ENCODE measurements at regions not wholly inside any gene's neighbourhood (a gene's known extent, or its start where the extent isn't known, plus 50 kb on each side); places are given as distances from the start of the nearest gene placed in this dataset.

DNA sequence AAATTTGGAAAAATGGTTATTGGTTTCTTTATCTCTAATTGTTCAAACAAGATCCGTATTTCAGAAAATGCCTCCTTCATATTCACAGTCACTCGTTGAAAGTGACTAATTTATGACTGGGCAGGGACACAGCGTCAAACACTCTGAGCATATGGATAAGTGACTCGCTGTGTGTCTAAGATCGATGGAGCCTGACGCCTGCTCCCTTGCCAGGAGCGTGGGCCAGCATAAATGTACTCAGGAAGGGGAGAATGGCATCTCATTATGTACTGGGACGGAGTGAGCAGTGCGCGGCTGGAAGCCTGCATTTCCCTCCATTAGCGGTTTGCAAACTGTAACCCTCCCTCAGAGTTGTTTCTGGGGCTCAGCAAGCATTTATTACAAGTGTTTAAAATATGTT lies 79.8 kb upstream of the CAST start:
- Histone ChIP-seq H3K9me3 (ENCODE audit: control insufficient read depth, low read length) (no peaks in the 10 kb centered on the region), H3K4me3 (ENCODE audit: insufficient read depth, low read depth, low read length) (no peak overlapping the region), H3K4me1 (ENCODE audit: control insufficient read depth, insufficient read depth, low read length) (no peaks in the 10 kb centered on the region), H3K27me3 (ENCODE audit: control insufficient read depth, insufficient read depth, low read length, poor library complexity, severe bottlenecking) (no peaks in the 10 kb centered on the region), H3K36me3 (ENCODE audit: control insufficient read depth, insufficient read depth, low read length) (no peaks in the 10 kb centered on the region), H3K27ac (ENCODE audit: insufficient read depth, low read depth, low read length, poor library complexity, severe bottlenecking) (no peak overlapping the region)
- 88 to 96% methylated on average over 10 to 11 of the region's 11 CpGs for WGBS, 2 experiments

DNA sequence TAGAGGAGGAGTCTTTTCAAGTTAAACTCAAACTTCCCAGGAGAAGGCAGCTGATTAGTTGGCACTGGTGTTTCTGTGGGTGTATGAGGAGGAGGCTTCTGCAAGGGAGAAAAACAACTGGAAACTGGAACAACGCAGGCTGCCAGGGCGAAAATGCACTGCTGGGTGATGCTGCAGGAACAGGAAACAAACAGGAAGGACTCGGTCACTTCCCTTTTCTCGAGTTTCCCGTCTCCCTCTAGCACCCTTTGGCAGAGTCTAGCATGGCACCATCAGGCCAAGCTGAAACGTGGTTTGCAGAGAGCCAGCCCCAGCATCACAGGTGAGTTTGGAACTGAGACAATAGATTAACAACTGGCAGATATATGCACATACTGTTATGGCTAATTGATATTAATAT lies 77.5 kb upstream of the CAST start:
- Histone ChIP-seq H3K27me3 (ENCODE audit: control insufficient read depth, insufficient read depth, low read length, poor library complexity, severe bottlenecking) (no peaks in the 10 kb centered on the region), H3K9me3 (ENCODE audit: control insufficient read depth, low read length) (no peaks in the 10 kb centered on the region), H3K4me3 (ENCODE audit: insufficient read depth, low read depth, low read length) (no peak overlapping the region), H3K27ac (ENCODE audit: insufficient read depth, low read depth, low read length, poor library complexity, severe bottlenecking) (no peak overlapping the region), H3K36me3 (ENCODE audit: control insufficient read depth, insufficient read depth, low read length) (no peaks in the 10 kb centered on the region), H3K4me1 (ENCODE audit: control insufficient read depth, insufficient read depth, low read length) (no peaks in the 10 kb centered on the region)
- 89 to 92% methylated on average over 6 of the region's 6 CpGs for WGBS, 2 experiments

DNA sequence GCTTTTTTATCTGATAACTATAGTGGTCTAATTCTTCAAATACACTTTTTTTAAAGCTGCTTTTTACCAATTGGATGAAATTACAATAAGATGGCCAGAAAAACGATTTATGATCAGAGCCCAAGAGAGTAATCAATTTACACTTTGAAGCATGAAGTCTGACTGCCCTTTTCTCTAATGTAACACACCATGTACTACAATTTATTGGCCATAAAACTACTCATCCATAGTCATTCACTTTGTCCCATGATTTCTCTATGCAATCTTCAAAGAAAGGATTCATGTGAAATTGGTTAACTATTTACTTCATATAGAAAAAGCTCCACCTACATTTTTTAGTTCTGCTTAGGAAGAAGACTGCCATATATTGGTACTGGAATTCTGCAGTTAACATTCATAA lies 73.6 kb upstream of the CAST start:
- H3K9me3 ChIP-seq (ENCODE audit: control insufficient read depth, low read length) = no peaks in the 10 kb centered on the region
- H3K4me3 ChIP-seq (ENCODE audit: insufficient read depth, low read depth, low read length) = no peak overlapping the region
- no peaks in the 10 kb centered on the region for H3K36me3 ChIP-seq (ENCODE audit: control insufficient read depth, insufficient read depth, low read length)
- 85 to 95% methylated on average over 1 of the region's 1 CpG for WGBS, 2 experiments
- no peak overlapping the region for H3K27ac ChIP-seq (ENCODE audit: insufficient read depth, low read depth, low read length, poor library complexity, severe bottlenecking)
- no peaks in the 10 kb centered on the region for H3K4me1 ChIP-seq (ENCODE audit: control insufficient read depth, insufficient read depth, low read length)
- no peaks in the 10 kb centered on the region for H3K27me3 ChIP-seq (ENCODE audit: control insufficient read depth, insufficient read depth, low read length, poor library complexity, severe bottlenecking)

DNA sequence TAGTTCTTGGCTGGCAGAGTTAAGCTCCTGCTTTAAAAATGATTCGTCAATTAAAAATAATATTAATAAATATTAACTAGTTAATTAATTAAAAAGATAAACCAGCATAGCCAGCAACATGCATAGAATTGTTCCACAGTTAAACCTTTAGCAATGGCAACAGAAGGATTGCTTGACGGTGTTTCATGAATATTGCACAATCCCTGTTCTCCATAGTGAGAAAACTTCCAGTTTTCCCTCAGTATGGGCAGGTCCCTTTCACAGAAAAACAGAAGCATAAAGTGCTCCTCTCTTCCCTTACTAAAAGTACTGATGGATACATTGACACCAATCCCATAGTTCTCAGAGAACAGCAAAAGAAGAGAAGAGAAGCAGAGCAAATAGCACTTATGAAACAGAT lies 71.4 kb upstream of the CAST start:
- no peaks in the 10 kb centered on the region for H3K27me3 ChIP-seq (ENCODE audit: control insufficient read depth, insufficient read depth, low read length, poor library complexity, severe bottlenecking)
- no peaks in the 10 kb centered on the region for H3K36me3 ChIP-seq (ENCODE audit: control insufficient read depth, insufficient read depth, low read length)
- 92 to 97% methylated on average over 1 of the region's 2 CpGs for WGBS, 2 experiments
- H3K9me3 ChIP-seq (ENCODE audit: control insufficient read depth, low read length) = no peaks in the 10 kb centered on the region
- no peak overlapping the region for H3K27ac ChIP-seq (ENCODE audit: insufficient read depth, low read depth, low read length, poor library complexity, severe bottlenecking)
- H3K4me3 ChIP-seq (ENCODE audit: insufficient read depth, low read depth, low read length) = no peak overlapping the region
- no peaks in the 10 kb centered on the region for H3K4me1 ChIP-seq (ENCODE audit: control insufficient read depth, insufficient read depth, low read length)

DNA sequence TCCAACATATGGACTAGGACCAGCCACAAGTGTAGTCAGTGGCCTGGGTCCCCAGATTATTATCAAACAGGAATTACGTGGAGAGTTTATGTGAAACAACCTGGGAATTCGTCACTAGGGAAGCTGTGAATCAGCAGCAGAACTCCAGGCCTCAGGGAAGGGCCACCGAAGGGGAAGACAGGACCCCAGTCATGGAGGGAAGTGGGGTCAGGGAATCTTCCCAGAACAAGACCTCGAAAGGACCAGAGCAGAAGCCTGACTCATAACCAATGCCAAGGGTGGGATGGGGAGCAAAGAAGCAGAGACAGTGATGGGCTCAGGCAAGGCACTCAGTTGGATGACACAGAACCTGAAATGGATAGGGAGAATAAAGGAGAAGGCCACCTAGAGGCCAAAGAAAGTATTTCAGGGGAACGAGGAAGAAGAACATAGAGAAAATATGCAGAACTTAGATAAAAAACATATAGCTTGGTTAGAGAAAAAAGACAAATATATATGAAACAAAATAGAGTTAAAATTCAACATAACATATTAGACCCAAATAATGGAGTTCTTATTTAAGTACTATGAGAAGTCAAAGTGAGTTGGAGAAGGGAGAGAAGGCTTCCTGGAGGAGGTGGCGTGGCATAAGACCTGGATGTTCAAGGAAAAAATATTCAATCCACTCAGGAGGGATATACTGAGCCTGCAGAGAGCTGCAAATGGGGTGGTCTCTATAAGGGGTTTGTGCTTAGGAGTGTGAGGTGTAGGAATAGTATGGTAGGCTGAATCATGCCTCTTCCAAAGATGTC lies 66.7 kb upstream of the CAST start:
- H3K4me1 ChIP-seq (ENCODE audit: control insufficient read depth, insufficient read depth, low read length) = no peaks in the 10 kb centered on the region

DNA sequence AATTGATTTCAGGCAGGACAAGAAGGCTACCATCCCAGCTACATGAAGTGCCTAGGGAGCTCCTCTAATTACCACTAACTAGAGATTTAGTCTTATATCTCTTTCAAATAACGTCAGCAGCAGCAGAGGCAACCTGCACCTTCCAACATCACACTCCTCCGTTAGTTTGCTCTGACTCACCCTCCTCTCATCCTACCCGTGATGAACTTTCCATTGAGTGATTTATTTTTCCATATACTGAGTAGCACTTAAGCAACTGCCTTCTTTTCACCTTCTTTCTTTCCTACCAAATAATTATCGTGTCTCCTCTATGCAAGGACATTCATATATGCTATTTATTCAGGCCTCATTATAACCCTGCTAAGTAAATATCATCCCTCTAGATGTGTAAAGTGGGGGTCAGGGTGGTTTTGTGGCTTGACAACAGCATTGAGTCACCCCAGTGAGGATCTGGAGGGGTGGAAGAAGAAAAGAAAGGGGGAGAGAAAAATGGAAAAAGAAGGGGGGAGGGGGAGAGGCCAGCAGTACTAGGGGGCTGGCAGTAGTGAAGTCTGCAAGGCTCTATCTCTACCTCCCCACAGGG lies 64.6 kb upstream of the CAST start:
- 92 to 94% methylated on average over 4 of the region's 4 CpGs for WGBS, 2 experiments
- Histone ChIP-seq H3K4me1 (ENCODE audit: control insufficient read depth, insufficient read depth, low read length) (no peaks in the 10 kb centered on the region), H3K9me3 (ENCODE audit: control insufficient read depth, low read length) (no peaks in the 10 kb centered on the region), H3K4me3 (ENCODE audit: insufficient read depth, low read depth, low read length) (no peak overlapping the region), H3K36me3 (ENCODE audit: control insufficient read depth, insufficient read depth, low read length) (no peaks in the 10 kb centered on the region), H3K27ac (ENCODE audit: insufficient read depth, low read depth, low read length, poor library complexity, severe bottlenecking) (no peak overlapping the region), H3K27me3 (ENCODE audit: control insufficient read depth, insufficient read depth, low read length, poor library complexity, severe bottlenecking) (no peaks in the 10 kb centered on the region)

More for the DNA sequence above, 66.7 kb upstream of the CAST start:
- Histone ChIP-seq H3K27me3 (ENCODE audit: control insufficient read depth, insufficient read depth, low read length, poor library complexity, severe bottlenecking) (no peaks in the 10 kb centered on the region), H3K27ac (ENCODE audit: insufficient read depth, low read depth, low read length, poor library complexity, severe bottlenecking) (no peak overlapping the region), H3K9me3 (ENCODE audit: control insufficient read depth, low read length) (no peaks in the 10 kb centered on the region), H3K4me3 (ENCODE audit: insufficient read depth, low read depth, low read length) (no peak overlapping the region), H3K36me3 (ENCODE audit: control insufficient read depth, insufficient read depth, low read length) (no peaks in the 10 kb centered on the region)
- WGBS, 2 experiments = 91 to 96% methylated on average over 6 of the region's 6 CpGs

DNA sequence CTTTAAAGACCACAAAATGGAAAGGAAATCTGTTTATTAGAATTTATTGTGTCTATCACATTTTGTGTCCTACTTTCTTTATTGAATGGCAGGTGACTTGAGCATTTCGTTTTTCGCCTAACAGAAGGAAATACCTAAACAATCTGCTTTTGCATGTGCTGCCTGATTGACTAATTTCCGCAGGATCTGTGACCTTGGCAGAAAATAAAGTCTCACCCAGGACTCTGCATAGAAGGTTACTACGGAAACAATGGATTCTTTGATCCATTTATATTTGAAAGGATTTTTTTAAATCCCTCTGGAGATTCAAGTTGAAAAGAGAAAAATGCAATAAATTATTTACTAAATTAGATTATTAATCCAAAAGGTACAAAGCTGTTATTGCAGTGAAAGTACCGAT lies 61.0 kb upstream of the CAST start:
- Histone ChIP-seq H3K27ac (ENCODE audit: insufficient read depth, low read depth, low read length, poor library complexity, severe bottlenecking) (no peak overlapping the region), H3K9me3 (ENCODE audit: control insufficient read depth, low read length) (no peaks in the 10 kb centered on the region), H3K4me3 (ENCODE audit: insufficient read depth, low read depth, low read length) (no peak overlapping the region), H3K4me1 (ENCODE audit: control insufficient read depth, insufficient read depth, low read length) (no peaks in the 10 kb centered on the region), H3K36me3 (ENCODE audit: control insufficient read depth, insufficient read depth, low read length) (no peaks in the 10 kb centered on the region), H3K27me3 (ENCODE audit: control insufficient read depth, insufficient read depth, low read length, poor library complexity, severe bottlenecking) (no peaks in the 10 kb centered on the region)
- WGBS, 2 experiments = 80 to 85% methylated on average over 5 of the region's 5 CpGs

DNA sequence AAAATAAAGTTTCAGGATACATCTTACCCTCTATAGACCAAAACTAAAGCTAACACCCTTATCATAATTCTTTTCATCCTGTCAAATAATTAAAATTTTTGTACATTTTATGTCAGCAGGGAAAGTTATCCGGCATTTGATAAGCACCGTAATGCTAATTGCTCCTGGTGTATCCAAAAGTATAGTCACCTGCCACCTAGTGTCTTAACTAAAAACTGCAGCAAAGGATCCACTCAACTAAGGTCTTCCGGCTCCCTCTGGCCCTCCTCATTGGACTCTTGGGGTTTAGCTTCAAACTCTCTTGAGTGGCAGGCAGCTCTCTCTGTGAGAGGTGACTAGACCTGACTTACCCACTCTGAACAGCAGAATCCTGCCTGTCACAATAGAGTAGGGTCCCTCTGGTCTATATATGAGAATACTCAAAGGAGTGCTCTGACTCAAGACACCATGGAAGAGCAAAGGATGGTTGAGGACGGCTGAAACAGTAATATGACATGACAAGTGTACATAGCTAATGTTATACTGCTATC lies 60.4 kb upstream of the CAST start:
- H3K27me3 ChIP-seq (ENCODE audit: control insufficient read depth, insufficient read depth, low read length, poor library complexity, severe bottlenecking) = no peaks in the 10 kb centered on the region
- no peaks in the 10 kb centered on the region for H3K4me1 ChIP-seq (ENCODE audit: control insufficient read depth, insufficient read depth, low read length)
- H3K9me3 ChIP-seq (ENCODE audit: control insufficient read depth, low read length) = no peaks in the 10 kb centered on the region
- no peaks in the 10 kb centered on the region for H3K36me3 ChIP-seq (ENCODE audit: control insufficient read depth, insufficient read depth, low read length)
- H3K4me3 ChIP-seq (ENCODE audit: insufficient read depth, low read depth, low read length) = no peak overlapping the region
- 67 to 70% methylated on average over 4 of the region's 4 CpGs for WGBS, 2 experiments
- H3K27ac ChIP-seq (ENCODE audit: insufficient read depth, low read depth, low read length, poor library complexity, severe bottlenecking) = no peak overlapping the region

DNA sequence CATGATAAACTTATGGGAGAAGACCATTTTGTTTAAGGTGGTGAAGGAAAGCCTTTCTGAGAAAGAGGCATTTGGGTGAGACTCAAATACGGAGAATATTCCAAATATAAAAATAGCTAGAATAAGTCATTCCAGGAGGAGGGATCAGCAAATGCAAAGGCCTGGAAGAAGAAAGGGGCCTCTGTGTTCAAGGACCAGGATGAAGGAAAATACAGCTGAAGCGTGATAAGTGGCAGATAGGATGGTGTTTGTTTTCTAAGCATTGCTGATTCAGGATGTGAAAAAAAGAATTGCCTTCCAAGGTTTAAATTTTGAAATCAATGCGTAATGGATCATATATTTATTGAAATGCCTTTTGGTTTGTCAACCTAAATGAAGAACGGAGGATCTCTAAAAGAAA lies 59.4 kb upstream of the CAST start:
- no peak overlapping the region for H3K27ac ChIP-seq (ENCODE audit: insufficient read depth, low read depth, low read length, poor library complexity, severe bottlenecking)
- no peaks in the 10 kb centered on the region for H3K36me3 ChIP-seq (ENCODE audit: control insufficient read depth, insufficient read depth, low read length)
- no peaks in the 10 kb centered on the region for H3K9me3 ChIP-seq (ENCODE audit: control insufficient read depth, low read length)
- 96 to 97% methylated on average over 4 of the region's 4 CpGs for WGBS, 2 experiments
- no peaks in the 10 kb centered on the region for H3K4me1 ChIP-seq (ENCODE audit: control insufficient read depth, insufficient read depth, low read length)
- no peak overlapping the region for H3K4me3 ChIP-seq (ENCODE audit: insufficient read depth, low read depth, low read length)
- H3K27me3 ChIP-seq (ENCODE audit: control insufficient read depth, insufficient read depth, low read length, poor library complexity, severe bottlenecking) = no peaks in the 10 kb centered on the region

DNA sequence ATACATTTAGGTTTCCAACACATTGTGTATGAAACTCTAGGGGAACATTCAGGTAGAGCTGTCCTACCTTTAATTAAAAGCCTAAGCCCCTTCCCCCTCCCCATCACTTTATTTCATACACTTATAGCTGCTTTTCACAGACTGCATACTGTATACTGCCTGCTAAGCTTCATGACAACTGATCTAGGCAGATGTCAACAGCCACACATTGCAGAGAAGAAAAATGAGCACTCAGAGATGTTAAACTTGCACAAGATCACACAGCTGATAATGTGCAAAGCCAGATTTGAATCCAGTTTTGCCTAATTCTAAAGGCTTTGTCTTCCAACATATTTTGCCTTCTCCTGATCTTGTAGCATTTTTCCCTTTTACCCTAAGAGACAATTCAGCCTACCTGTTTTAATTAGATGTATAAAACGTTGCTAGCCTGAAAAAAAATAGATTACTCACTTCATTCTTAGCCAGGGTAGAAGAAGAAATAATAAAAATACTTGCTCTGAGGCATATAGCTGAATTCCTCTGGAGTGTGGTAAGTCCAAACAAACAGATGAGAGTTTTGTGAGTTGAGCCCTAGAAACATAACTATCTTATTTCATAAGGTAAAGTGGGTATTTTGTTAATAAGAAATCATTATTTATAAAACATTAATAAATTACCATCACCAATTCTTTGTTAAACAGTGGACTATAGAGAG lies 56.9 kb upstream of the CAST start:
- WGBS, 2 experiments = 67% methylated on average over 1 of the region's 1 CpG; no CpG with 5 or more reads in 1 of the 2 experiments
- H3K4me1 ChIP-seq (ENCODE audit: control insufficient read depth, insufficient read depth, low read length) = no peaks in the 10 kb centered on the region
- H3K27me3 ChIP-seq (ENCODE audit: control insufficient read depth, insufficient read depth, low read length, poor library complexity, severe bottlenecking) = no peaks in the 10 kb centered on the region
- no peaks in the 10 kb centered on the region for H3K9me3 ChIP-seq (ENCODE audit: control insufficient read depth, low read length)
- no peak overlapping the region for H3K4me3 ChIP-seq (ENCODE audit: insufficient read depth, low read depth, low read length)
- no peak overlapping the region for H3K27ac ChIP-seq (ENCODE audit: insufficient read depth, low read depth, low read length, poor library complexity, severe bottlenecking)
- H3K36me3 ChIP-seq (ENCODE audit: control insufficient read depth, insufficient read depth, low read length) = no peaks in the 10 kb centered on the region
